ENCODE measurements at regions not wholly inside any gene's neighbourhood (a gene's known extent, or its start where the extent isn't known, plus 50 kb on each side); places are given as distances from the start of the nearest gene placed in this dataset.

DNA sequence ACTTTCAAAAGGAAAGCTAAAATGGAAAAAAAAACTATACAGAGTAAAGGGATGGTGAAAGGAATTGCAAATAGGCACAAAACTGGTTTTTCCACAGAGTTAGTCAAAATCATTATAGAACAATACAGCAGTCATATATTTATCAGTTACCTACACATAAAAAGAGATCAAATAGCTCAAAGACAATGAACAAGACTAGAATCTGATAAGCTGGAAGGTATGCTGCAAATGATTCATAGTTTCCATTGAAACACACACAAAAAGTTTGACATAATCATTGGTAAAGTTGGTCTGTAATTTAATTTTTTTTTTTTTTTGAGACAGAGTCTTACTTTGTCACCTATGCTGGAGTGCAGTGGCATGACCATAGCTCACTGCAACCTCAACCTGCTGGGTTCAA, 92.4 kb upstream of the SGCE start:
- H3K27me3 Mint-ChIP-seq (ENCODE audit: insufficient read depth, low read depth): peaks cover 3% of the 10 kb centered on the region
- no peak overlapping the region for H3K4me3 Mint-ChIP-seq
- no peaks in the 10 kb centered on the region for H3K36me3 ChIP-seq
- no peak for DNase-seq (ENCODE audit: low spot score)
- no peak overlapping the region for H3K4me3 ChIP-seq
- H2AFZ ChIP-seq (replicated peaks): no peak overlapping the region
- H3K4me1 Mint-ChIP-seq: peaks cover 7% of the 10 kb centered on the region
- no peaks in the 10 kb centered on the region for H3K79me2 ChIP-seq (ENCODE audit: low read depth)
- no peak overlapping the region for H3K4me2 ChIP-seq
- no peaks in the 10 kb centered on the region for H3K27me3 ChIP-seq
- TF ChIP-seq EZH2 (IDR thresholded peaks at IDR 0.05) (no peak), EZH2phosphoT487 (IDR thresholded peaks at IDR 0.05) (no peak)
- TF ChIP-seq, protein P1, sequence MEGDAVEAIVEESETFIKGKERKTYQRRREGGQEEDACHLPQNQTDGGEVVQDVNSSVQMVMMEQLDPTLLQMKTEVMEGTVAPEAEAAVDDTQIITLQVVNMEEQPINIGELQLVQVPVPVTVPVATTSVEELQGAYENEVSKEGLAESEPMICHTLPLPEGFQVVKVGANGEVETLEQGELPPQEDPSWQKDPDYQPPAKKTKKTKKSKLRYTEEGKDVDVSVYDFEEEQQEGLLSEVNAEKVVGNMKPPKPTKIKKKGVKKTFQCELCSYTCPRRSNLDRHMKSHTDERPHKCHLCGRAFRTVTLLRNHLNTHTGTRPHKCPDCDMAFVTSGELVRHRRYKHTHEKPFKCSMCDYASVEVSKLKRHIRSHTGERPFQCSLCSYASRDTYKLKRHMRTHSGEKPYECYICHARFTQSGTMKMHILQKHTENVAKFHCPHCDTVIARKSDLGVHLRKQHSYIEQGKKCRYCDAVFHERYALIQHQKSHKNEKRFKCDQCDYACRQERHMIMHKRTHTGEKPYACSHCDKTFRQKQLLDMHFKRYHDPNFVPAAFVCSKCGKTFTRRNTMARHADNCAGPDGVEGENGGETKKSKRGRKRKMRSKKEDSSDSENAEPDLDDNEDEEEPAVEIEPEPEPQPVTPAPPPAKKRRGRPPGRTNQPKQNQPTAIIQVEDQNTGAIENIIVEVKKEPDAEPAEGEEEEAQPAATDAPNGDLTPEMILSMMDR (IDR thresholded peaks at IDR 0.05): no peak
- H3K36me3 Mint-ChIP-seq: no peaks in the 10 kb centered on the region
- peaks cover 21% of the 10 kb centered on the region for H3K9me3 Mint-ChIP-seq
- H3K9ac ChIP-seq: no peak overlapping the region
- H3K4me1 ChIP-seq: peaks cover 10% of the 10 kb centered on the region
- H4K20me1 ChIP-seq (ENCODE audit: low read depth): no peaks in the 10 kb centered on the region
- no peaks in the 10 kb centered on the region for H3F3A ChIP-seq (ENCODE audit: low read depth)
- no peaks in the 10 kb centered on the region for H3K9me3 ChIP-seq (ENCODE audit: low read depth)
- H3K27ac ChIP-seq: no peak overlapping the region
- no peak overlapping the region for H3K27ac Mint-ChIP-seq

DNA sequence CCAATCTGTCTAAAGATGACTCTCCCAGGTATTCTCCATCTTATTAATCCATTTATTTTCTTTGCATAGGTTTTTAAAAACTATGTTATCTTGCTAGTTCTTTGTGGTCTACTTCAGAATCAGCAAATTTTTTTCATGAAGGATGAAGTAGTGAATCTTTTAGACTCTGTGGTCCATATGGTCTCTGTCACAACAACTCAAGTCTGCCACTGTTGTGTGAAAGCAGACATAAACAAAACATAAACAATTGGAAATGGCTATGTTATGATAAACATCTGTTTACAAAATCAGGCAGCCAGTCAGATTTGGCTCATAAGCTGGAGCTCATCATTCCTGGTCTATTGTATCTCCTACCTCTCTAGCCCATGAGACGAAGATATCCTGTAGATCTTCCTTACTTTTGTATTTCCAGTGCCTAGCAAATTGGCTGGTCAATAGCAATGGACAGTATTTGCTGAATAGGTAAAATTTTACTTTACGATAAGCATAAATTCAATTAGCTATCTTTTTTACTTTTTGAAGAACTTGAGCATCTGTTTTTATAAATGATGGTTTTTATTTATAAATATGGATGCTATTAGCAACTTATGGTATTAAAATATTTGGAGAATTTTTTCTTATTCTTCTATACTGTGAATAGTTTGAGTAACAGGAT, 104.6 kb upstream of the SGCE start:
- Histone ChIP-seq H3K36me3 (no peaks in the 10 kb centered on the region), H2AFZ (replicated peaks) (no peak overlapping the region), H3K9ac (no peak overlapping the region), H3K4me3 (no peak overlapping the region), H4K20me1 (ENCODE audit: low read depth) (no peaks in the 10 kb centered on the region), H3F3A (ENCODE audit: low read depth) (no peaks in the 10 kb centered on the region), H3K27me3 (no peaks in the 10 kb centered on the region), H3K4me1 (no peaks in the 10 kb centered on the region), H3K9me3 (ENCODE audit: low read depth) (no peaks in the 10 kb centered on the region), H3K27ac (no peak overlapping the region), H3K79me2 (ENCODE audit: low read depth) (no peaks in the 10 kb centered on the region), H3K4me2 (no peak overlapping the region)
- Mint-ChIP-seq H3K4me3 (no peak overlapping the region), H3K27me3 (ENCODE audit: insufficient read depth, low read depth) (peaks cover 8% of the 10 kb centered on the region), H3K27ac (no peak overlapping the region), H3K4me1 (peaks cover 7% of the 10 kb centered on the region), H3K36me3 (peaks cover 2% of the 10 kb centered on the region), H3K9me3 (peaks cover 17% of the 10 kb centered on the region)
- no peak for DNase-seq (ENCODE audit: low spot score)
- TF ChIP-seq, protein P1 (IDR thresholded peaks at IDR 0.05): no peak

DNA sequence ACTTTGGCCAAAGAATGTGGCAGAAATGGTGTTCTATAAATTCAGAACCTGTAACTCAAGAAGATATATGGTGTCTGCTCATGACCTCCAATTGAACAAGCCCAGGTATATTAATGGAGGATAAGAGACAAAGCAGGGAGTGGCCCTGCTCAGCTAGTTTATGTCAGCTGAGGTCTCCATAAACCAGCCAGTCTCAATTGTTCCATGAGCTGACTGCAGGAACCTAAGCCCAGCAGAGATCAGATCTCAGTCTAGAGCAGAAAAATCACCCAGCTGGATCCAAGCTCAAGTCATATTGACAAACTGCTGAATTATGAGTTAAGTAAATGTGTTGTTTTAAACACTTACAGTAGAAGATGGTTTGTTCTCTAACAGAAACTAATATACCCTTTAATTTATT, 105.5 kb upstream of the SGCE start:
- Mint-ChIP-seq H3K9me3 (peaks cover 9% of the 10 kb centered on the region), H3K27ac (no peak overlapping the region), H3K4me3 (no peak overlapping the region), H3K36me3 (peaks cover 2% of the 10 kb centered on the region), H3K27me3 (ENCODE audit: insufficient read depth, low read depth) (peaks cover 8% of the 10 kb centered on the region), H3K4me1 (peaks cover 7% of the 10 kb centered on the region)
- no peaks in the 10 kb centered on the region for H3K36me3 ChIP-seq
- no peak overlapping the region for H3K9ac ChIP-seq
- TF ChIP-seq EZH2 (IDR thresholded peaks at IDR 0.05) (no peak), EZH2phosphoT487 (IDR thresholded peaks at IDR 0.05) (no peak)
- TF ChIP-seq, protein P1 (IDR thresholded peaks at IDR 0.05): no peak
- no peak overlapping the region for H2AFZ ChIP-seq (replicated peaks)
- no peak for DNase-seq (ENCODE audit: low spot score)
- no peaks in the 10 kb centered on the region for H3K9me3 ChIP-seq (ENCODE audit: low read depth)
- no peak overlapping the region for H3K4me2 ChIP-seq
- no peaks in the 10 kb centered on the region for H4K20me1 ChIP-seq (ENCODE audit: low read depth)
- no peaks in the 10 kb centered on the region for H3K4me1 ChIP-seq
- H3K27ac ChIP-seq: no peak overlapping the region
- no peaks in the 10 kb centered on the region for H3K27me3 ChIP-seq
- H3F3A ChIP-seq (ENCODE audit: low read depth): no peaks in the 10 kb centered on the region
- H3K79me2 ChIP-seq (ENCODE audit: low read depth): no peaks in the 10 kb centered on the region
- no peak overlapping the region for H3K4me3 ChIP-seq
